Endothelial cell of umbilical vein (primary cell): ENCODE measurements at regions not wholly inside any gene's neighbourhood (a gene's known extent, or its start where the extent isn't known, plus 50 kb on each side); places are given as distances from the start of the nearest gene placed in this dataset.

ENCODE experiments used
- CTCF ChIP-seq, 2 donors: IDR thresholded peaks; 1 replicate in 1 of 2; 2 replicates in 1 of 2; pipeline ENCODE4 v1.5.1; 2011; ENCODE audit warnings: low read length in 2 of 2, mild to moderate bottlenecking in 2 of 2, moderate library complexity in 2 of 2, control low read depth in 1 of 2, inconsistent platforms in 1 of 2, low read depth in 1 of 2; ENCODE audit not compliant: insufficient read depth in 1 of 2; ENCODE audit errors: extremely low read depth in 1 of 2
- FOS ChIP-seq: IDR thresholded peaks from 2 replicates; pipeline ENCODE4 v1.6.1; 2011; ENCODE audit warnings: mild to moderate bottlenecking, low read length, moderate library complexity, borderline replicate concordance; ENCODE audit not compliant: insufficient read depth
- POLR2A ChIP-seq: IDR thresholded peaks from 2 replicates; pipeline ENCODE4 v1.6.1; 2012; ENCODE audit warnings: low read depth, mild to moderate bottlenecking, control low read depth, low read length
- POLR2AphosphoS5 ChIP-seq: IDR thresholded peaks from 2 replicates; pipeline ENCODE4 v1.6.1; 2012; ENCODE audit warnings: low read depth, mild to moderate bottlenecking, control low read depth, low read length, moderate library complexity; ENCODE audit not compliant: insufficient read depth

GRCh38 chr2:5986801-5987787 lies 294.9 kb downstream of the SOX11 start:
- TF ChIP-seq CTCF (IDR thresholded peaks at IDR 0.05; ENCODE audit: extremely low read depth in 1 of 2, insufficient read depth in 1 of 2, low read depth in 1 of 2, low read length in 2 of 2) (no peak), POLR2AphosphoS5 (no peak), FOS (no peak), POLR2A (no peak)
